ENCODE measurements at regions not wholly inside any gene's neighbourhood (a gene's known extent, or its start where the extent isn't known, plus 50 kb on each side); places are given as distances from the start of the nearest gene placed in this dataset.

GRCh38 chr19:33977756-33978685, 181.4 kb downstream of the KCTD15 start:
- H3K4me2 ChIP-seq (ENCODE audit: low read length) = no peak overlapping the region
- H3K27ac ChIP-seq (ENCODE audit: low read depth, low read length) = no peak overlapping the region

GRCh38 chr19:33982706-33983105, 186.0 kb downstream of the KCTD15 start:
- no peaks in the 10 kb centered on the region for H3K9me2 ChIP-seq (replicated peaks; ENCODE audit: control insufficient read depth, low read length)
- H3F3A ChIP-seq (ENCODE audit: control insufficient read depth, insufficient read depth) = no peaks in the 10 kb centered on the region
- no peak overlapping the region for H3K4me2 ChIP-seq (ENCODE audit: low read length)
- H3K4me3 ChIP-seq (ENCODE audit: low read length) = no peak overlapping the region
- H3K79me2 ChIP-seq (ENCODE audit: control insufficient read depth, low read length) = no peaks in the 10 kb centered on the region
- H3K27me3 ChIP-seq (ENCODE audit: control insufficient read depth, low read length) = no peaks in the 10 kb centered on the region
- TF ChIP-seq CTCF (IDR thresholded peaks at IDR 0.05; ENCODE audit: low read depth, low read length, poor library complexity, severe bottlenecking) = no peak
- TF ChIP-seq EZH2phosphoT487 (IDR thresholded peaks at IDR 0.05; ENCODE audit: borderline replicate concordance, low read length) = no peak
- no peak overlapping the region for H3K27ac ChIP-seq (ENCODE audit: low read depth, low read length)
- no peaks in the 10 kb centered on the region for H3K4me1 ChIP-seq (ENCODE audit: control insufficient read depth, low read length)
- no peaks in the 10 kb centered on the region for H3K36me3 ChIP-seq (ENCODE audit: control insufficient read depth, low read length)
- no peaks in the 10 kb centered on the region for H4K20me1 ChIP-seq (ENCODE audit: control insufficient read depth, insufficient read depth, low read depth, low read length)
- H3K9me3 ChIP-seq (ENCODE audit: control insufficient read depth, insufficient read depth, low read length) = no peaks in the 10 kb centered on the region

More at GRCh38 chr19:33977756-33978685, 181.4 kb downstream of the KCTD15 start:
- no peaks in the 10 kb centered on the region for H3K79me2 ChIP-seq (ENCODE audit: control insufficient read depth, low read length)
- H3K9me3 ChIP-seq (ENCODE audit: control insufficient read depth, insufficient read depth, low read length) = no peaks in the 10 kb centered on the region
- H3K36me3 ChIP-seq (ENCODE audit: control insufficient read depth, low read length) = no peaks in the 10 kb centered on the region
- no peaks in the 10 kb centered on the region for H3F3A ChIP-seq (ENCODE audit: control insufficient read depth, insufficient read depth)
- H3K4me3 ChIP-seq (ENCODE audit: low read length) = no peak overlapping the region
- no peaks in the 10 kb centered on the region for H4K20me1 ChIP-seq (ENCODE audit: control insufficient read depth, insufficient read depth, low read depth, low read length)
- TF ChIP-seq CTCF (IDR thresholded peaks at IDR 0.05; ENCODE audit: low read depth, low read length, poor library complexity, severe bottlenecking) (no peak), EZH2phosphoT487 (IDR thresholded peaks at IDR 0.05; ENCODE audit: borderline replicate concordance, low read length) (no peak)
- no peaks in the 10 kb centered on the region for H3K4me1 ChIP-seq (ENCODE audit: control insufficient read depth, low read length)
- no peaks in the 10 kb centered on the region; the same call in 1 of the 2 replicates for H3K9me2 ChIP-seq (replicated peaks; ENCODE audit: control insufficient read depth, low read length)
- H3K27me3 ChIP-seq (ENCODE audit: control insufficient read depth, low read length) = no peaks in the 10 kb centered on the region

- Histone ChIP-seq H3K79me2 (ENCODE audit: control insufficient read depth, low read length) (no peaks in the 10 kb centered on the region), H3F3A (ENCODE audit: control insufficient read depth, insufficient read depth) (no peaks in the 10 kb centered on the region), H3K9me2 (replicated peaks; ENCODE audit: control insufficient read depth, low read length) (no peaks in the 10 kb centered on the region), H3K4me1 (ENCODE audit: control insufficient read depth, low read length) (no peaks in the 10 kb centered on the region), H3K4me3 (ENCODE audit: low read length) (no peak overlapping the region), H3K27ac (ENCODE audit: low read depth, low read length) (no peak overlapping the region), H3K9me3 (ENCODE audit: control insufficient read depth, insufficient read depth, low read length) (0 out of 2 replicates have a peak, but pooled peaks cover 7% of the 10 kb centered on the region), H4K20me1 (ENCODE audit: control insufficient read depth, insufficient read depth, low read depth, low read length) (no peaks in the 10 kb centered on the region), H3K4me2 (ENCODE audit: low read length) (no peak overlapping the region), H3K27me3 (ENCODE audit: control insufficient read depth, low read length) (no peaks in the 10 kb centered on the region), H3K36me3 (ENCODE audit: control insufficient read depth, low read length) (no peaks in the 10 kb centered on the region)
- TF ChIP-seq CTCF (IDR thresholded peaks at IDR 0.05; ENCODE audit: low read depth, low read length, poor library complexity, severe bottlenecking) = no peak
- TF ChIP-seq EZH2phosphoT487 (IDR thresholded peaks at IDR 0.05; ENCODE audit: borderline replicate concordance, low read length) = no peak
Measured at GRCh38 chr19:33988601-33989000, 183.7 kb upstream of the LSM14A start.
